HEK293 (cell line): ENCODE measurements at regions not wholly inside any gene's neighbourhood (a gene's known extent, or its start where the extent isn't known, plus 50 kb on each side); places are given as distances from the start of the nearest gene placed in this dataset.

Experiments used
- CTCF ChIA-PET: fragments of 350-600 bp; formaldehyde crosslinking; extraction: SDS; loops from one replicate; lab custom pipeline; 2021; ENCODE audit warnings: antibody characterized with exemption; lab: Yijun Ruan, JAX
- POLR2A ChIA-PET: fragments of 300-600 bp; formaldehyde crosslinking; extraction: SDS; loops from one replicate; lab custom pipeline; 2020; ENCODE audit warnings: antibody characterized with exemption, inconsistent platforms; lab: Yijun Ruan, JAX
- H3K27ac ChIP-seq: fragments of 200-500 bp; sonication (Bioruptor generic); 2 replicates; pipeline ENCODE4 v1.5.1; 2014; ENCODE audit warnings: low read depth, low read length, control low read depth, inconsistent platforms; ENCODE audit errors: extremely low read depth
- H3K36me3 ChIP-seq, 2 experiments: fragments of 200-500 bp in 1 of 2; sonication (Bioruptor generic) in 1 of 2; 1 replicate in 1 of 2; 2 replicates in 1 of 2; pipeline ENCODE4 v1.5.1; 2014 to 2017; ENCODE audit warnings: inconsistent platforms in 2 of 2, low read length in 2 of 2; ENCODE audit not compliant: control insufficient read depth in 2 of 2, insufficient read depth in 1 of 2
- H3K4me1 ChIP-seq: fragments of 200-500 bp; sonication (Bioruptor generic); 2 replicates; pipeline ENCODE4 v1.5.1; 2014; ENCODE audit warnings: mild to moderate bottlenecking, low read length, inconsistent platforms; ENCODE audit not compliant: control insufficient read depth, insufficient read depth
- H3K4me3 ChIP-seq: 2 replicates; pipeline ENCODE4 v1.5.1; 2011; ENCODE audit warnings: low read depth, mild to moderate bottlenecking, control low read depth, low read length, moderate library complexity
- H3K9me3 ChIP-seq: fragments of 200-500 bp; sonication (Bioruptor generic); 2 replicates; pipeline ENCODE4 v1.5.1; 2014; ENCODE audit warnings: low read depth, low read length, inconsistent platforms; ENCODE audit not compliant: control insufficient read depth, insufficient read depth
- GLI2 ChIP-seq: fragments of 450-650 bp; formaldehyde crosslinking; IDR thresholded peaks from 2 replicates; pipeline ENCODE4; 2017; ENCODE audit warnings: missing biosample characterization, missing genetic modification characterization, low read depth, borderline replicate concordance
- GLI4 ChIP-seq: fragments of 450-650 bp; formaldehyde crosslinking; IDR thresholded peaks from 2 replicates; pipeline ENCODE4 v1.5.1; 2016; ENCODE audit warnings: missing biosample characterization, missing genetic modification characterization
- KLF10 ChIP-seq: fragments of 450-650 bp; IDR thresholded peaks from 2 replicates; pipeline ENCODE4 v1.5.1; 2018; ENCODE audit warnings: missing biosample characterization, mild to moderate bottlenecking, missing genetic modification characterization
- PRDM1 ChIP-seq: fragments of 450-650 bp; formaldehyde crosslinking; IDR thresholded peaks from 2 replicates; pipeline ENCODE4; 2016; ENCODE audit warnings: missing biosample characterization, missing genetic modification characterization
- PRDM10 ChIP-seq: fragments of 450-650 bp; formaldehyde crosslinking; IDR thresholded peaks from 2 replicates; pipeline ENCODE4 v1.5.1; 2016; ENCODE audit warnings: missing biosample characterization, missing genetic modification characterization
- REST ChIP-seq: fragments of 450-650 bp; formaldehyde crosslinking; IDR thresholded peaks from 2 replicates; pipeline ENCODE4 v1.5.1; 2016; ENCODE audit warnings: missing biosample characterization, missing genetic modification characterization
- ZFP37 ChIP-seq: fragments of 450-650 bp; formaldehyde crosslinking; IDR thresholded peaks from 2 replicates; pipeline ENCODE4 v1.5.1; 2016; ENCODE audit warnings: missing biosample characterization, missing genetic modification characterization
- ZNF174 ChIP-seq: fragments of 450-650 bp; formaldehyde crosslinking; IDR thresholded peaks from 2 replicates; pipeline ENCODE4 v1.5.0; 2017; ENCODE audit warnings: missing biosample characterization, mild to moderate bottlenecking, missing genetic modification characterization
- ZNF19 ChIP-seq: fragments of 450-650 bp; formaldehyde crosslinking; IDR thresholded peaks from 2 replicates; pipeline ENCODE4; 2016; ENCODE audit warnings: missing biosample characterization, missing genetic modification characterization, low read depth
- ZNF23 ChIP-seq: fragments of 450-650 bp; formaldehyde crosslinking; IDR thresholded peaks from 2 replicates; pipeline ENCODE4 v1.5.1; 2016; ENCODE audit warnings: missing biosample characterization, missing genetic modification characterization, borderline replicate concordance
- ZNF423 ChIP-seq: fragments of 450-650 bp; formaldehyde crosslinking; IDR thresholded peaks from 2 replicates; pipeline ENCODE4 v1.5.1; 2016; ENCODE audit warnings: missing biosample characterization, missing genetic modification characterization
- ZNF600 ChIP-seq: fragments of 450-650 bp; formaldehyde crosslinking; IDR thresholded peaks from 2 replicates; pipeline ENCODE4 v1.5.1; 2016; ENCODE audit warnings: missing biosample characterization, missing genetic modification characterization
- ZNF654 ChIP-seq: fragments of 450-650 bp; formaldehyde crosslinking; IDR thresholded peaks from 2 replicates; pipeline ENCODE4 v1.5.1; 2016; ENCODE audit warnings: low read depth, missing biosample characterization, missing genetic modification characterization
- ZNF701 ChIP-seq: fragments of 450-650 bp; formaldehyde crosslinking; IDR thresholded peaks from 2 replicates; pipeline ENCODE4 v1.5.1; 2016; ENCODE audit warnings: missing biosample characterization, missing genetic modification characterization
- TF ChIP-seq, protein P1 (sequence below): fragments of 450-650 bp; formaldehyde crosslinking; optimal IDR thresholded peaks from 2 replicates; pipeline ENCODE3; 2016; ENCODE audit warnings: missing biosample characterization, mild to moderate bottlenecking, missing genetic modification characterization
- TF ChIP-seq, protein P2 (sequence below): fragments of 450-650 bp; IDR thresholded peaks from 2 replicates; pipeline ENCODE4 v1.5.1; 2018; ENCODE audit warnings: missing biosample characterization, mild to moderate bottlenecking, missing genetic modification characterization

DNA sequence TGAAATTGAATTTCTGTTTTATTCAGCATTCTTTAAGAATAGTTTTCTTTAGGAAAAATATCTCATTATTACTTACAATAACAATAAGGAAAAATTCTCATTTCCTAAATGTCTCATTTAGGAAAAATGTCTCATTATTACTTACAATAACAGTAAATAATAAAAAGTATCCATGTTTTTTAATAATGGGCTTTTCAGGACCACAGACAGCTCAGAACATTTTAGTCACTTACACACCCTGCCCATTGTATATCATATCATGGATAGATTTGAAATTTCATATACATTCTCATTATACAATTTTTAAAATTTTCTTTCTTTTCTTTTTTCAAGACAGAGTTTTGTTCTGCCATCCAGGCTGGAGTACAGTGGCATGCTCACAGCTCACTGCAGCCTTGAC is 58.9 kb downstream of the ASCL1 start:
- no peaks in the 10 kb centered on the region for H3K36me3 ChIP-seq
- H3K9me3 ChIP-seq, result no peaks in the 10 kb centered on the region
- TF ChIP-seq REST (tag by site-specific recombination), result 0 out of 2 replicates have a peak, but pooled peaks have one; percentile 42
- TF ChIP-seq, protein P1, sequence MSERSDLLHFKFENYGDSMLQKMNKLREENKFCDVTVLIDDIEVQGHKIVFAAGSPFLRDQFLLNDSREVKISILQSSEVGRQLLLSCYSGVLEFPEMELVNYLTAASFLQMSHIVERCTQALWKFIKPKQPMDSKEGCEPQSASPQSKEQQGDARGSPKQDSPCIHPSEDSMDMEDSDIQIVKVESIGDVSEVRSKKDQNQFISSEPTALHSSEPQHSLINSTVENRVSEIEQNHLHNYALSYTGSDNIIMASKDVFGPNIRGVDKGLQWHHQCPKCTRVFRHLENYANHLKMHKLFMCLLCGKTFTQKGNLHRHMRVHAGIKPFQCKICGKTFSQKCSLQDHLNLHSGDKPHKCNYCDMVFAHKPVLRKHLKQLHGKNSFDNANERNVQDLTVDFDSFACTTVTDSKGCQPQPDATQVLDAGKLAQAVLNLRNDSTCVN, result no peak
- no peak overlapping the region for H3K4me3 ChIP-seq
- ChIA-PET POLR2A (no interaction called here), CTCF (interaction anchor here (0.6 kb wide), 1 partner anchor 253 kb away, joined by 3 read pairs; no protein-coding TSS in a partner anchor)
- no peaks in the 10 kb centered on the region for H3K4me1 ChIP-seq
- no peak overlapping the region for H3K27ac ChIP-seq

- TF ChIP-seq GLI4 (tag by site-specific recombination) (no peak), ZNF423 (tag by site-specific recombination) (no peak), ZNF19 (no peak), ZNF174 (no peak), GLI2 (tag by site-specific recombination) (no peak), ZNF654 (tag by site-specific recombination) (no peak)
- TF ChIP-seq, protein P2, sequence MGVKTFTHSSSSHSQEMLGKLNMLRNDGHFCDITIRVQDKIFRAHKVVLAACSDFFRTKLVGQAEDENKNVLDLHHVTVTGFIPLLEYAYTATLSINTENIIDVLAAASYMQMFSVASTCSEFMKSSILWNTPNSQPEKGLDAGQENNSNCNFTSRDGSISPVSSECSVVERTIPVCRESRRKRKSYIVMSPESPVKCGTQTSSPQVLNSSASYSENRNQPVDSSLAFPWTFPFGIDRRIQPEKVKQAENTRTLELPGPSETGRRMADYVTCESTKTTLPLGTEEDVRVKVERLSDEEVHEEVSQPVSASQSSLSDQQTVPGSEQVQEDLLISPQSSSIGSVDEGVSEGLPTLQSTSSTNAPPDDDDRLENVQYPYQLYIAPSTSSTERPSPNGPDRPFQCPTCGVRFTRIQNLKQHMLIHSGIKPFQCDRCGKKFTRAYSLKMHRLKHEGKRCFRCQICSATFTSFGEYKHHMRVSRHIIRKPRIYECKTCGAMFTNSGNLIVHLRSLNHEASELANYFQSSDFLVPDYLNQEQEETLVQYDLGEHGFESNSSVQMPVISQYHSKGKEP (tag by site-specific recombination), result no peak
- TF ChIP-seq, all 188 proteins: peak for 0
- Histone ChIP-seq H3K27ac (no peak overlapping the region), H3K4me1 (no peaks in the 10 kb centered on the region), H3K36me3 (no peaks in the 10 kb centered on the region), H3K4me3 (no peak overlapping the region), H3K9me3 (no peaks in the 10 kb centered on the region)
- ChIA-PET CTCF (interaction anchor here (0.6 kb wide), 1 partner anchor 523 kb away, joined by 3 read pairs; no protein-coding TSS in a partner anchor), POLR2A (no interaction called here)
Measured at GRCh38 chr12:103020839-103021238, 63.4 kb downstream of the ASCL1 start.

- H3K36me3 ChIP-seq, result no peaks in the 10 kb centered on the region
- no peak overlapping the region for H3K4me3 ChIP-seq
- no peaks in the 10 kb centered on the region for H3K4me1 ChIP-seq
- H3K27ac ChIP-seq, result no peak overlapping the region
- TF ChIP-seq ZNF600 (no peak), PRDM10 (tag by site-specific recombination) (no peak), ZFP37 (tag by site-specific recombination) (no peak), KLF10 (no peak), ZNF23 (no peak), PRDM1 (tag by site-specific recombination) (peak; percentile 96), ZNF701 (no peak)
- TF ChIP-seq, all 188 proteins: peak for 1
- H3K9me3 ChIP-seq, result no peaks in the 10 kb centered on the region
- ChIA-PET POLR2A (no interaction called here), CTCF (no interaction called here)
Measured at GRCh38 chr12:103021538-103022218, 64.2 kb downstream of the ASCL1 start.
